ENCODE measurements at regions not wholly inside any gene's neighbourhood (a gene's known extent, or its start where the extent isn't known, plus 50 kb on each side); places are given as distances from the start of the nearest gene placed in this dataset.

DNA sequence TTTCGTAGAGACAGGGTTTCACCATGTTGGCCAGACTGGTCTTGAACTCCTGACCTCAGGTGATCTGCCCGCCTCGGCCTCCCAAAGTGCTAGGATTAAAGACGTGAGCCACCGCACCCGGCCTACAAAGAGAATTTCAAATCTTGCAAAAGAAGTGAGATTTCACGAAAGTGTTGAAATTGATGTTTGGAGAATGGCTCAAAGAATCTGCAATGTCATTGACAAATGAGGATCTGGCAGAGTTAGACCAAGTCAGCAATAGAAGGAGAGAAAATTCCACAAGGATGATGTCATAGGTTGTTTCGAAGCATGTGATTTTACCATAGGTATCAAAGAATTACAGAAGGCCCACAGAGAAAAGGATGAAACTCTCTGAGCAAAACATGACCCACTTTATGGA, 71.7 kb downstream of the LYZL2 start (continued):
- TF ChIP-seq PHF20 (IDR thresholded peaks at IDR 0.05; ENCODE audit: partially characterized antibody) (no peak), NR4A1 (CRISPR knock-in tag; IDR thresholded peaks at IDR 0.05) (no peak), NR4A1 (tag; IDR thresholded peaks at IDR 0.05) (no peak), SAFB (IDR thresholded peaks at IDR 0.05; ENCODE audit: borderline replicate concordance, low read depth, low read length) (no peak), E4F1 (CRISPR knock-in tag; IDR thresholded peaks at IDR 0.05; ENCODE audit: borderline replicate concordance) (no peak), TAL1 (IDR thresholded peaks at IDR 0.05) (no peak), ID3 (CRISPR knock-in tag; IDR thresholded peaks at IDR 0.05) (no peak), ID3 (tag; IDR thresholded peaks at IDR 0.05) (no peak), ZNF586 (CRISPR knock-in tag; conservative IDR thresholded peaks at IDR 0.05) (no peak), JUND (IDR thresholded peaks at IDR 0.05; ENCODE audit: borderline replicate concordance, low read depth, low read length) (peak; percentile 94), JUND (tag; IDR thresholded peaks at IDR 0.05; ENCODE audit: borderline replicate concordance, low read depth, low read length) (peak; percentile 96), ZNF318 (IDR thresholded peaks at IDR 0.05; ENCODE audit: borderline replicate concordance in 1 of 2, low read depth in 1 of 2) (peak in 1 of 2 experiments; percentile 56; a peak in 1 of 4 replicates), HNRNPH1 (optimal IDR thresholded peaks at IDR 0.05; ENCODE audit: low read depth, low read length) (no peak), ZNF57 (CRISPR knock-in tag; IDR thresholded peaks at IDR 0.05) (no peak), RCOR1 (IDR thresholded peaks at IDR 0.05; ENCODE audit: borderline replicate concordance in 1 of 2, low read depth in 2 of 2, low read length in 2 of 2) (peak in 1 of 2 experiments; percentile 18; a peak in 1 of 4 replicates), HDAC8 (tag; IDR thresholded peaks at IDR 0.05) (no peak)
- TF ChIP-seq, protein P1, sequence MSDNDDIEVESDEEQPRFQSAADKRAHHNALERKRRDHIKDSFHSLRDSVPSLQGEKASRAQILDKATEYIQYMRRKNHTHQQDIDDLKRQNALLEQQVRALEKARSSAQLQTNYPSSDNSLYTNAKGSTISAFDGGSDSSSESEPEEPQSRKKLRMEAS (CRISPR knock-in tag; IDR thresholded peaks at IDR 0.05): no peak

Data from K562 (cell line).